DMS79 treated with DMSO at 0.1 percent for 48 hours (cell line): ENCODE measurements at regions not wholly inside any gene's neighbourhood (a gene's known extent, or its start where the extent isn't known, plus 50 kb on each side); places are given as distances from the start of the nearest gene placed in this dataset.

ENCODE experiments used
- DNase-seq: peaks from one replicate; lab custom pipeline; 2025; lab: John Stamatoyannopoulos, UW

DNA sequence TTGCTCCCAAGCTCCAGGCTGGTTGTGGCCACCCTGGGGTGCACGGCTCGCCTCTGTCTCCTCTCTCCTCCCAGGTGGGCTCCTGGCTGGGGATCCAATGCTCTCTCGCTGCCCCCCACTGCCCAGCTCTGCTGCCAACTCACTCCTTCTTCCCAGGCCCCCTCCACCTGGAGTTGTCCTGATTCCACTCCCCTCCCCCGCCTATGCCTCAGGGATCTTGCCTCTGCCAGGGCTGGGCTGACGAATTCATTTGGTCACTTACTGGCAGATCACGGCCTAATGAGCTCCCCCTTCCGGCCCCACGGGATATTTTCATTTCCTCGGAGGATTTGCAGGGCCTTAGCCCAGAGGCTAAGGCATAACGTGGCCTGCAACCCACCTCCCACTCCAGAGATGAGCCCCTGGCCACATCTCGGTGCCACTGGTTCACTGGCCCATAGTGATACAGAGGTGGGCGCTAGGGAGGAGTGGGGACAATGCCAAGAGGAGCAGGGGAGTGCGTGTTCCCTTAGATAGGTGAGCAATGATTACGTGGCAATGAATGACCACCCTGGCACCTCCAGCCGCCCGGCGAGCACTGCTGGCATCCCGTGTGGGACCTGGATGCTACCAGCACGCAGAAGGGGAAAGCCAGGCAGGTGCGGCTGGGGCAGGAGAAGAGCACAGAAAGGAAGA is 344.6 kb upstream of the SHH start:
- no peak for DNase-seq

DNA sequence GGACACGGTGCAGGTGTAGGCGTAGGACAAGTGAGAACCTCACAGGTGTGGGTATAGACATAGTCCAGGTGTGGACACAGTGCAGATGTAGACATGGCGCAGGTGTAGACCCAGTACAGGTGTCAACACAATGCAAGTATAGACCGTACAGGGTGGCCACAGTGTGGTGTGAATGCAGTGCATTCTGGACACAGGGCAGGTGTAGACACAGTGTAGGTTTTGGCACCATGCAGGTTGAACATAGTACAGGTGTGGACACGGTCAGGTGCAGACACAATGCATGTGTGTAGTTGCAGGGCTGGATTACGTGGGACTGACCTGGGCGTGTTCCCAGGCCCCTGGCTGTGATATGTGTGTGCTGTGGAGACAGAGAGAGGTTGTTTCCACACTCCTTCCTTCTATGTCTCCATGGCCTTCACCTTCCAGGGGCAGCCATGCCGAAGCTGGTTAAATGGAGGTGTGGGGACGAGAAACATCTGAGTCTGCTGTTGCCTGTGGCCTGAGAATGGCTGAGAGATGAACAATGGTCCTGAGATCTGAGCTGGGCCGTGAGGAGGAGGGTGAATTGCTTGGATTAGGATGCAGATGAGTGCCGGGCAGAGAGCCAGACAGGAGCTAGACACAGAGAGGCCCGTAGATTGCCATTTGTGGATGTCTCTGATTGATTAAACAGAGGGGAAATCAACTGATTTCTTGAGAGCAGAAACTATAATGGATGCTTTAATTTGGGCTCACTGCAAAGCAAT is 343.9 kb upstream of the SHH start:
- no peak for DNase-seq

GRCh38 chr7:156153590-156153989 is 341.3 kb upstream of the SHH start:
- DNase-seq, result no peak

GRCh38 chr7:156152390-156152789 is 340.1 kb upstream of the SHH start:
- DNase-seq, result no peak

DNA sequence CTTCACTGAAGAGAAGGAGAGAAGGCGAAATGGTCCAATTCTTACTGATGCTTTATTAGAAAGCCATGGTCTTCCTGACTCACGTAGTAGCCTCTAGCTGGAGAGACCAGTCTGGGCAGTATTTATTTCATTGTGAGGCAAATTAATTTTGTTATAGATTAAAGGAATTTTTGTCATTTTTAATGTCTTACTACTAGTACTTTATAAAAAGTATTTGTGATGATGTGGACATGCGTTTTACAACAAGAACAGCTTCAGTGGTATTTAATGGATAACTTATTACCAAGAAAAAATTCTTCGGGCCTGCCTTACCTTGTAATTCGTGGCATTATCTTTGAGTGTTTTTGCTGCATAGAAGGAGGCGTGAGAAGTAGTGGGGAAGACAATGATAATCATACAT is 339.4 kb upstream of the SHH start:
- DNase-seq, result no peak

DNA sequence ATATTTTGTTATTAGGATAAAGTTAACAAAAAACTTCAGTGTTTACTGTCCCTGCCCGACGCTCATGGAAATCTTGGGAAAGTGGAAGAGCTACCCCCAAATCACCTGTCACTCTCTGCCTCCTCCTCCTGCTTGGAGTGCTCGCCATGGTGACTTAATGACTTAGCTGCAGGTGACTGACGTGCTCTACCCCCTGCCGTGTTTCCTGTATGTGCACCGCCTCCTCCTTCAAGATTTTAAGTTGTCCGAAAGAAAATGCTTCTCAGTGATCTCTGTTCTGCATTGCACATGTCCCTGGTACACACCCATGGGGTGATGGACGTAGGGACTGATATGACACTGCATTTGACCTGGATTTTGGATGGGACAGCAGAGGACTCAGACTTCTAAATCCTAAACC is 338.8 kb upstream of the SHH start:
- DNase-seq, result peak; percentile 30

DNA sequence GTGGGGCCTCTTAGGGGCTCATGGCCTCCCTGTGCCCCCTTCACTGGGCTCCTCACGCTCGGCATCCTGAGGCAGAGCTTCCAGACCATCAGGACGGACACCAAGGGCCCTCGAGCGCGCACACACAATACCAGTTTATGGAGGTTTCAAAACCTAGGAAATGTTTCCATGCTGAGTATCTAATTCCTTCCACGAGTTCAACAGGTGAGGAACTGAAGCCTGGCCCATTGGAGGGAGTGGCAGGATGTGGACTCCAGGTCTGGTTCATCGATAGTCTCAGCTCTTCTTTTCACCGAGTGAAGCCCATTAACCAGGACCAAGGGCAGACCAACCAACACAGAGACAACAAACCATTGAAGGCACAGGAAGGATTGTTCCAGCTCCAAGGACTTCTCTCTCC is 336.7 kb upstream of the SHH start:
- no peak for DNase-seq

DNA sequence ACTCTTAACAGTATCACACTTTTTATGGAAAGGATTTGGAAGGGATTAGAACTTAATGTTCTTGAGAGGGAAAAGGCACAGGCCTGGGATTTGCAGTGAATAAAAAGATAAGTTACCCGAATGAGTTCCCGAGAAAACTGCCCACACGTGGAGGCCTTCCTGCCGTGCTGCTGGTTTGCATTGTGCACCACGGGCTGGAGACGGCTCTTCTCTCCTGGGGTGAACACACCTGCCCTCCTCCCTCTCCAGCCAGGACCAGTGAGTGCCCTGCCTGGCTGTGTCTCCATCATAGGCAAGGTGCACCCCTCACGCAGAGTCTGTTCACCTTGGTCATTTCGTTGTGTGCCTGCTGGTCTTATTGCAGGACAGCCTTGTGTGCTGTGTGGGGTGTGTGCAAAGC is 336.3 kb upstream of the SHH start:
- DNase-seq, result no peak

DNA sequence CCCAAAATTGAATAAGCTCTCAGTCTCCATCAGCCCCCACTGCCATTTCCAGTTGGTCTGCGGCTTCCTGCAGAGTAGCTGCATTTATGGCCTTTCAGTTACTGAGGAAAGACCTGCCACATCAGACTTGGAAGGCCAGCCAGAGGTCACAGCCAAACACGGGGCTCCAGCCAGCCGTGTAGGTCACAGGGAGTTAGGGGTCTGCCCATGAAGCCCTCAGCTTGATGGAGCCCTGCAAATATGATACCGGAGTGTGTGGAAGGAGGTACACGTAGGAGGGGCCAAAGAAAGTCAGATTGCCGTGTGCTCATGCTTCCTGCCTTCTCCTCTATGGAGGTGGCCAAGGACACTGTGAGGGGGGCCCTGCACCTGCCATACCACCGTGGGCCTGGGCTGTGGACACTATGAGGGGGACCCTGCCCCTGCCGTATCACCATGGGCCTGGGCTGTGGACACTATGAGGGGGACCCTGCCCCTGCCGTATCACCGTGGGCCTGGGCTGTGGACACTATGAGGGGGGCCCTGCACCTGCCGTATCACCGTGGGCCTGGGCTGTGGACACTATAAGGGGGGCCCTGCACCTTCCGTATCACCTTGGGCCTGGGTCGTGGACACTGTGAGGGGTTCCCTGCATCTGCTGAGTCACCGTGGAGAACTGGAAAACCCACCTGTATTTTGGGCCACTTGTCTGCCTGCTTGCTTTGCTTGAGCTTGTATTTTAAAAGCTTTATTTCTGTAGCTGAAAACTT is 335.7 kb upstream of the SHH start:
- no peak for DNase-seq

GRCh38 chr7:156147104-156147503 is 334.8 kb upstream of the SHH start:
- DNase-seq, result no peak

GRCh38 chr7:156145996-156146395 is 333.7 kb upstream of the SHH start:
- DNase-seq, result no peak

DNA sequence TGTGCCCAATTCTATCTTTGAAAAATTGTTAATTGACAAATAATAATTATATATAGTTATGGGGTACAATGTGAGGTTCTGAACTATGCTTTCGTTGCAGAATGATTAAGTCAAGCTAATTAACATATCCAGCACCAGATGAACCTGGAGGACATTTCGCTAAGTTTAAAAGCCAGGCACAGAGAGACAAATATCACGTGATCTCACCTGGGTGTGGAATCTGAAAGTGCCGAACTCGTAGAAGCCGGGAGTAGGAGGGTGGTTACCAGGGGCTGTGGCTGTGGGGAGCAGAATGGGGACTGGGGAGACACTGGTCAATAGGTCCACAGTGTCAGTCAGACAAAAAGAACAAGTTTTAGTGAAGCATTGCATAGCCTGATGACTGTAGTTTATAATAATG is 332.9 kb upstream of the SHH start:
- no peak for DNase-seq

GRCh38 chr7:156143683-156144082 is 331.4 kb upstream of the SHH start:
- DNase-seq, result no peak

- no peak for DNase-seq
These were observed 330.9 kb upstream of the SHH start for GRCh38 chr7:156143158-156143557.

DNA sequence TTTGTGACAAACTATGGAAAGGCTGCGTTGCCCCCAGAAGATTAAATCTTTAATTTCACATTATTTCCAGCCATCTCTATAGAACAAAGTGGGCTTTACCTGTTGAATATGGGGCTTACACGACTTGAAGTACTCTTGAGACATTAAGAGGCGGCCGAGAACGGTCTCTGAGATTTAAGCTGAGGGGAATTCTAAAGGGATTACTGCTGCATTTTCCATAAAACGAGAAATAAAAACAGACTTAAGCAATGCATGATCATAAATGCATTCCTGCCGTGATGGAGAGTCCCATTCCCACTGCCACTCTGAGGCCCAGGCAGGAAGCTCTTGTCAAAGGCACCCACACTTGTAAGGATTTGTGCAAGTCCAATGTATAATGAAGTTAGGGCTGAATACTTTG is 329.7 kb upstream of the SHH start:
- no peak for DNase-seq

DNA sequence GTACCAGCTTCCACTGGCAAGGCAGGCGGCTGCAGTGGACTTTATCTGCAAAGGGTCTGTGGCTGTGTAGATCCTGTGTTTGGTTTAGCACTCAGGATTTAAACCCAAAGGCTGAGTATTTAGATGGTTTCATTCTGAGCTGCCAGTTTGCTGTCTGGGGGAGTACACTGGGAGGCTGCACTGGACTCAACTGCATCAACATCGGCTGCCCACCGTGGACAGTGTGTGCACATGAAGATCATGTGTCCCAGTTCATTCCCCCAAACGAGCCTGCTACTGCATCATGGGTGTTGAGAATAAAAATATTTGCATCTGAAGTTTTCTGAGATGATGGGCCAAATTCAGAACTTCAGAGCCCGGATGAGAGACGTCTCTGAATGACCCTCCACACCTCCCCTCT is 328.6 kb upstream of the SHH start:
- no peak for DNase-seq

GRCh38 chr7:156140447-156140846 is 328.2 kb upstream of the SHH start:
- DNase-seq, result no peak

GRCh38 chr7:156139633-156140032 is 327.4 kb upstream of the SHH start:
- DNase-seq, result no peak

- DNase-seq, result no peak
These were observed 326.8 kb upstream of the SHH start for GRCh38 chr7:156139112-156139511.

DNA sequence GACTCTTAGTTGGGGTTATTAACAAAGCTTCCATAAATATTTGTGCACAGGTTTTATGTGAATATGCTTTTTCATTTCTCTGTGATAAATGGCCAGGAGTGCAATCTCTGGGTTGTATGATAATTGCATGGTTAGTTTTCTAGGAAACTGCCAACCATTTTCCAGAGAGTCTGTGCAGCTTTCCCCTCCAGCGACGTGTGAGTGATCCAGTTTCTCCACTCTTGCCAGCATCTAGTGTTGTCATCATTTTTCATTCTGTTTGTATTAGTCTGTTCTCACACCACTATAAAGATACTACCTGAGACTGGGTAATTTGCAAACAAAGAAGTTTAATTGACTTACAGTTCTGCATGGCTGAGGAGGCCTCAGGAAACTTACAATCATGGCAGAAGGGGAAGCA is 319.6 kb upstream of the SHH start:
- DNase-seq, result no peak

DNA sequence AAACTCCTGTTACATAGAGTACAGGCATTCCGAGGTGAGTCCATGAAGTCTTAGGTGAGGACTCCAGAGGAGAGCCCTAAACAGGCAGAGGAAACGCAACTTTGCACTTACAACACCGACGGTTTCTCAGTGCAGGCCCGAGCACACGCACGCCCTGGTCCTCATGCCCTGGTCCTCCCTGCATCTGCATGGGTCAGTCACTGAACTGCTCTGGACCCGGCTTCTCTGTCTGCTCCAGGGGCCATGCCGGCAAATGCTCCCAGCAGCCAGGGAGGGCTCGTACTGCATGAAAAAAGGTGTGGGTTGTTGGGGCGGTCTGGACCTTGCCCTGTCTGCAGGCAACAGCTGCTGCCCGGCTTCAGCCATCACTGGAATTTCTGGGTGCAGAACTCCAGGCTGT is 317.3 kb upstream of the SHH start:
- no peak for DNase-seq

GRCh38 chr7:156128496-156128895 is 316.2 kb upstream of the SHH start:
- DNase-seq, result no peak
